B cell (primary cell): ENCODE measurements at regions not wholly inside any gene's neighbourhood (a gene's known extent, or its start where the extent isn't known, plus 50 kb on each side); places are given as distances from the start of the nearest gene placed in this dataset.

ENCODE experiments used
- ATAC-seq: fragments of 200-7000 bp; cut with Tn5 transposase; one replicate; pipeline ENCODE4 v1.10.0; 2021; ENCODE audit warnings: low read depth, mild to moderate bottlenecking, moderate number of reproducible peaks, moderate library complexity
- CTCF ChIA-PET: fragments of 350-600 bp; sonication (Branson Sonifier 250); formaldehyde crosslinking; loops from one replicate; lab custom pipeline; 2021; ENCODE audit warnings: antibody characterized with exemption, inconsistent platforms; lab: Charles Lee
- POLR2A ChIA-PET: fragments of 350-600 bp; sonication (Branson Sonifier 250); formaldehyde crosslinking; loops from one replicate; lab custom pipeline; 2021; ENCODE audit warnings: antibody characterized with exemption; lab: Charles Lee
- DNase-seq: peaks from one replicate; pipeline ENCODE4 v3.0.0; 2013
- H2AFZ ChIP-seq: 2 replicates; pipeline ENCODE4 v1.6.1; 2012; ENCODE audit warnings: mild to moderate bottlenecking, low read depth, low read length; ENCODE audit not compliant: insufficient read depth, poor library complexity, severe bottlenecking
- H3K27ac ChIP-seq, 2 donors: 1 replicate in 1 of 2; 2 replicates in 1 of 2; pipeline ENCODE4 v1.5.1; 2012 to 2013; ENCODE audit warnings: low read length in 2 of 2, mild to moderate bottlenecking in 2 of 2, moderate library complexity in 1 of 2
- H3K27me3 ChIP-seq, 4 experiments: fragments of 200-600 bp in 1 of 4; sonication (generic) in 1 of 4; replicated peaks in 1 of 4; 1 replicate in 2 of 4; 2 replicates in 2 of 4; pipeline versions ENCODE4 v1.6.1 to v1.7.0; 2013 to 2016; ENCODE audit warnings: low read length in 3 of 4, mild to moderate bottlenecking in 2 of 4, mixed read lengths in 1 of 4, moderate library complexity in 1 of 4; ENCODE audit not compliant: insufficient read depth in 4 of 4, control insufficient read depth in 3 of 4; ENCODE audit errors: control extremely low read depth in 1 of 4
- H3K36me3 ChIP-seq, 2 experiments: replicated peaks in 1 of 2; 1 replicate in 1 of 2; 2 replicates in 1 of 2; pipeline versions ENCODE4 v1.6.1 to v1.7.1; 2013; ENCODE audit warnings: low read length in 1 of 2; ENCODE audit not compliant: insufficient read depth in 2 of 2, control insufficient read depth in 1 of 2; ENCODE audit errors: control extremely low read depth in 1 of 2, extremely low read depth in 1 of 2
- H3K4me1 ChIP-seq, 2 donors: fragments of 200-600 bp in 1 of 2; sonication (generic) in 1 of 2; 1 replicate in 1 of 2; 2 replicates in 1 of 2; pipeline versions ENCODE4 v1.5.1 to v1.6.1; 2013 to 2017; ENCODE audit warnings: low read length in 2 of 2; ENCODE audit not compliant: control insufficient read depth in 2 of 2, insufficient read depth in 2 of 2
- H3K4me2 ChIP-seq: replicated peaks from 2 replicates; pipeline ENCODE3; 2012; ENCODE audit warnings: mild to moderate bottlenecking, low read depth, low read length; ENCODE audit not compliant: poor library complexity, severe bottlenecking
- H3K4me3 ChIP-seq, 5 experiments: fragments of 200-600 bp in 1 of 5; sonication (generic) in 1 of 5; 1 replicate in 3 of 5; 2 replicates in 2 of 5; pipeline versions ENCODE4 v1.5.1 to v1.7.0; 2011 to 2016; ENCODE audit warnings: low read length in 4 of 5, mild to moderate bottlenecking in 4 of 5, low read depth in 2 of 5, control low read depth in 1 of 5, moderate library complexity in 1 of 5; ENCODE audit not compliant: insufficient read depth in 1 of 5; ENCODE audit errors: control extremely low read depth in 1 of 5, extremely low read depth in 1 of 5
- H3K79me2 ChIP-seq: fragments of 200-600 bp; sonication (generic); one replicate; pipeline ENCODE4 v1.6.0; 2016; ENCODE audit warnings: low read length; ENCODE audit not compliant: control insufficient read depth, insufficient read depth
- H3K9ac ChIP-seq: fragments of 200-600 bp; sonication (generic); 2 replicates; pipeline ENCODE4 v1.6.1; 2017; ENCODE audit warnings: mild to moderate bottlenecking, low read length, moderate library complexity
- H3K9me3 ChIP-seq, 3 donors: one replicate each; pipeline versions ENCODE4 v1.6.1 to v1.7.1; 2013; ENCODE audit warnings: low read length in 2 of 3; ENCODE audit not compliant: control insufficient read depth in 2 of 3, insufficient read depth in 1 of 3; ENCODE audit errors: control extremely low read depth in 1 of 3
- H4K20me1 ChIP-seq: 2 replicates; pipeline ENCODE4 v1.6.0; 2012; ENCODE audit warnings: mild to moderate bottlenecking, low read length; ENCODE audit not compliant: insufficient read depth, control insufficient read depth, poor library complexity, severe bottlenecking
- H3K27ac Mint-ChIP-seq: one replicate; pipeline ENCODE4 v1.8.0; 2021; ENCODE audit warnings: mixed read lengths
- H3K27me3 Mint-ChIP-seq: one replicate; pipeline ENCODE4 v1.8.0; 2021; ENCODE audit warnings: mixed read lengths
- H3K4me1 Mint-ChIP-seq: one replicate; pipeline ENCODE4 v1.8.0; 2021; ENCODE audit warnings: mixed read lengths
- H3K4me3 Mint-ChIP-seq: one replicate; pipeline ENCODE4 v1.8.0; 2021; ENCODE audit warnings: mixed read lengths
- H3K9me3 Mint-ChIP-seq: one replicate; pipeline ENCODE4 v1.8.0; 2022; ENCODE audit warnings: mixed read lengths; ENCODE audit not compliant: insufficient read depth
- EZH2 ChIP-seq: IDR thresholded peaks from 2 replicates; pipeline ENCODE4 v1.6.1; 2012; ENCODE audit warnings: borderline replicate concordance, low read depth, mild to moderate bottlenecking, moderate library complexity, low read length; ENCODE audit not compliant: insufficient read depth, poor library complexity, severe bottlenecking
- WGBS: methylation state at CpG from one replicate; pipeline ENCODE4 v1.1.5; 2013; ENCODE audit warnings: missing lambda C conversion rate; ENCODE audit not compliant: insufficient coverage; 5-methylcytosine and 5-hydroxymethylcytosine counted together
- intact Hi-C: fragments of 100-400 bp; cut with micrococcal nuclease; formaldehyde crosslinking; loops from one replicate; pipeline ENCODE4 v1.10.0; 2022
- TF ChIP-seq, protein P1 (sequence below): fragments of 200-600 bp; IDR thresholded peaks from one replicate; pipeline ENCODE4 v1.8.0; 2022; ENCODE audit warnings: antibody characterized with exemption, mild to moderate bottlenecking

- POLR2A ChIA-PET: no interaction called here
- Mint-ChIP-seq H3K9me3 (no peaks in the 10 kb centered on the region), H3K27ac (no peak overlapping the region), H3K4me3 (no peak overlapping the region), H3K27me3 (no peaks in the 10 kb centered on the region), H3K4me1 (no peaks in the 10 kb centered on the region)
- CTCF ChIA-PET: no interaction called here
- Histone ChIP-seq H3K4me3 (no peak overlapping the region), H3K4me1 (no peaks in the 10 kb centered on the region), H2AFZ (no peak overlapping the region), H3K27me3 (no peaks in the 10 kb centered on the region), H3K9ac (no peak overlapping the region), H4K20me1 (no peaks in the 10 kb centered on the region), H3K79me2 (no peaks in the 10 kb centered on the region), H3K4me2 (no peak overlapping the region), H3K9me3 (no peaks in the 10 kb centered on the region), H3K27ac (no peak overlapping the region), H3K36me3 (no peaks in the 10 kb centered on the region)
- TF ChIP-seq EZH2: no peak
- TF ChIP-seq, protein P1, sequence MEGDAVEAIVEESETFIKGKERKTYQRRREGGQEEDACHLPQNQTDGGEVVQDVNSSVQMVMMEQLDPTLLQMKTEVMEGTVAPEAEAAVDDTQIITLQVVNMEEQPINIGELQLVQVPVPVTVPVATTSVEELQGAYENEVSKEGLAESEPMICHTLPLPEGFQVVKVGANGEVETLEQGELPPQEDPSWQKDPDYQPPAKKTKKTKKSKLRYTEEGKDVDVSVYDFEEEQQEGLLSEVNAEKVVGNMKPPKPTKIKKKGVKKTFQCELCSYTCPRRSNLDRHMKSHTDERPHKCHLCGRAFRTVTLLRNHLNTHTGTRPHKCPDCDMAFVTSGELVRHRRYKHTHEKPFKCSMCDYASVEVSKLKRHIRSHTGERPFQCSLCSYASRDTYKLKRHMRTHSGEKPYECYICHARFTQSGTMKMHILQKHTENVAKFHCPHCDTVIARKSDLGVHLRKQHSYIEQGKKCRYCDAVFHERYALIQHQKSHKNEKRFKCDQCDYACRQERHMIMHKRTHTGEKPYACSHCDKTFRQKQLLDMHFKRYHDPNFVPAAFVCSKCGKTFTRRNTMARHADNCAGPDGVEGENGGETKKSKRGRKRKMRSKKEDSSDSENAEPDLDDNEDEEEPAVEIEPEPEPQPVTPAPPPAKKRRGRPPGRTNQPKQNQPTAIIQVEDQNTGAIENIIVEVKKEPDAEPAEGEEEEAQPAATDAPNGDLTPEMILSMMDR: no peak
- ATAC-seq (no peak), DNase-seq (no peak)
- intact Hi-C loops: no loop called here
- no CpG with 5 or more reads among the region's 1 CpG for WGBS
These were observed 322.1 kb upstream of the MEX3C start for GRCh38 chr18:51519571-51519970.

DNA sequence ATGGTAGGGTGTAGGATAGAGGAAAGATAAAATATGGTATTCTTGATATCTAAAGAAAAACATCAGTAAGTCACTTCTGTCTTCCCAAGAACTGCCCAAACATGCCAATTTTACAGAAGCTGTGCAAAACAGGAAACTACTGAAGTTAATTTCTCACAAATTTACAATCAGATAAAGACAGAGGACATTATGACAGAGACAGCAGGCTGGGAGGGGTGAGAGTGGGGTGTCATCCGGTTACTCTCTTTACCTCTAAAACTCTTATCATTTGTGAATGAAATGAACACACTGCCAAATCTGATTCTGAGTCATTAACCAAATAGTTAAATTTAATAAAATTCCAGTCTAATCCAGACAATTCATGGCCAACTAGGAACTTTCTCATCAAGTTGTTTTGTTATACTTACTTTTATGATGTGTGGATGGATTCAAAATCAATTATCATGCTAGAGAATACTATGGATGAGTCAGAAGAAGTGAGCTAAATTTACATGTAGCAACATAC, 323.2 kb upstream of the MEX3C start:
- TF ChIP-seq, protein P1: no peak
- no peak for TF ChIP-seq EZH2
- Histone ChIP-seq H3K27ac (no peak overlapping the region), H3K4me3 (no peak overlapping the region), H3K9ac (no peak overlapping the region), H3K36me3 (no peaks in the 10 kb centered on the region), H3K79me2 (no peaks in the 10 kb centered on the region), H3K9me3 (no peaks in the 10 kb centered on the region), H3K4me2 (no peak overlapping the region), H3K4me1 (no peaks in the 10 kb centered on the region), H2AFZ (no peak overlapping the region), H4K20me1 (no peaks in the 10 kb centered on the region), H3K27me3 (no peaks in the 10 kb centered on the region)
- Mint-ChIP-seq H3K27me3 (no peaks in the 10 kb centered on the region), H3K4me3 (no peak overlapping the region), H3K4me1 (no peaks in the 10 kb centered on the region), H3K9me3 (no peaks in the 10 kb centered on the region), H3K27ac (no peak overlapping the region)
- no CpG with 5 or more reads among the region's 1 CpG for WGBS
- CTCF ChIA-PET: no interaction called here
- no peak for ATAC-seq
- DNase-seq: no peak
- intact Hi-C loops: no loop called here
- POLR2A ChIA-PET: no interaction called here
